GM12878 (cell line): ENCODE measurements at regions not wholly inside any gene's neighbourhood (a gene's known extent, or its start where the extent isn't known, plus 50 kb on each side); places are given as distances from the start of the nearest gene placed in this dataset.

ENCODE experiments used
- ATF3 ChIP-seq: IDR thresholded peaks from 2 replicates; pipeline ENCODE4 v1.6.1; 2011; ENCODE audit warnings: low read depth, mild to moderate bottlenecking, low read length, moderate library complexity, borderline replicate concordance; ENCODE audit errors: extremely low read depth
- CTCF ChIP-seq, 3 experiments: IDR thresholded peaks in 2 of 3; conservative IDR thresholded peaks in 1 of 3; 2 replicates each; pipeline ENCODE4 v1.5.1; 2011; ENCODE audit warnings: low read depth in 3 of 3, low read length in 3 of 3, mild to moderate bottlenecking in 3 of 3, control low read depth in 2 of 3, moderate library complexity in 2 of 3, inconsistent platforms in 1 of 3, mixed read lengths in 1 of 3; ENCODE audit not compliant: control insufficient read depth in 2 of 3, insufficient read depth in 1 of 3; ENCODE audit errors: extremely low read depth in 1 of 3
- ETV6 ChIP-seq, 2 experiments: fragments of 450-650 bp in 1 of 2; IDR thresholded peaks in 1 of 2; conservative IDR thresholded peaks in 1 of 2; 2 replicates each; pipeline ENCODE4 v1.6.1; 2014; ENCODE audit warnings: antibody characterized with exemption in 1 of 2, borderline replicate concordance in 1 of 2, low read depth in 1 of 2, mild to moderate bottlenecking in 1 of 2, moderate library complexity in 1 of 2
- JUNB ChIP-seq: IDR thresholded peaks from 2 replicates; pipeline ENCODE4 v1.6.1; 2016; ENCODE audit warnings: antibody characterized with exemption, mild to moderate bottlenecking
- NFIC ChIP-seq: IDR thresholded peaks from 2 replicates; pipeline ENCODE4 v1.6.1; 2012; ENCODE audit warnings: low read depth, mild to moderate bottlenecking, inconsistent platforms, low read length, moderate library complexity
- PAX8 ChIP-seq: fragments of 450-650 bp; IDR thresholded peaks from 2 replicates; pipeline ENCODE4 v1.6.1; 2017; ENCODE audit warnings: mild to moderate bottlenecking, moderate library complexity
- POLR2A ChIP-seq: IDR thresholded peaks from 2 replicates; pipeline ENCODE4 v1.6.1; 2011; ENCODE audit warnings: low read depth, mild to moderate bottlenecking, low read length
- RCOR1 ChIP-seq: conservative IDR thresholded peaks from 2 replicates; pipeline ENCODE4 v1.6.1; 2012; ENCODE audit warnings: low read depth, low read length, improper control_type of control experiment
- REST ChIP-seq: IDR thresholded peaks from 2 replicates; pipeline ENCODE4 v1.6.1; 2012; ENCODE audit warnings: mild to moderate bottlenecking, low read depth, low read length
- TCF7 ChIP-seq: IDR thresholded peaks from 2 replicates; pipeline ENCODE4 v1.6.1; 2014; ENCODE audit warnings: antibody characterized with exemption, borderline replicate concordance
- ZNF24 ChIP-seq: fragments of 450-650 bp; IDR thresholded peaks from 2 replicates; pipeline ENCODE4 v1.6.1; 2017; ENCODE audit warnings: antibody characterized with exemption, mild to moderate bottlenecking
- ZZZ3 ChIP-seq: IDR thresholded peaks from 2 replicates; pipeline ENCODE4 v1.6.1; 2011; ENCODE audit warnings: low read depth; ENCODE audit not compliant: control insufficient read depth, insufficient read length

- no peak for TF ChIP-seq CTCF (IDR thresholded peaks at IDR 0.05 in 2 of 3, conservative IDR thresholded peaks at IDR 0.05 in 1 of 3; ENCODE audit: control insufficient read depth in 2 of 3, extremely low read depth in 1 of 3, insufficient read depth in 1 of 3, low read depth in 3 of 3, low read length in 3 of 3)
- TF ChIP-seq ETV6 (conservative IDR thresholded peaks at IDR 0.05 in 1 of 2, IDR thresholded peaks at IDR 0.05 in 1 of 2; ENCODE audit: borderline replicate concordance in 1 of 2, low read depth in 1 of 2): no peak
- TF ChIP-seq POLR2A: no peak
- TF ChIP-seq JUNB: no peak
- no peak for TF ChIP-seq REST
- TF ChIP-seq TCF7: no peak
- TF ChIP-seq PAX8: no peak
- no peak for TF ChIP-seq NFIC
- TF ChIP-seq RCOR1: no peak
- TF ChIP-seq ZNF24: no peak
- TF ChIP-seq ATF3: no peak
- TF ChIP-seq ZZZ3: no peak
Measured at GRCh38 chr12:60262378-60262777, 666.5 kb downstream of the SLC16A7 start.
